ENCODE measurements at regions not wholly inside any gene's neighbourhood (a gene's known extent, or its start where the extent isn't known, plus 50 kb on each side); places are given as distances from the start of the nearest gene placed in this dataset.
"Not testable (repeated sequence)": the region's sequence is repeated elsewhere in the genome, so short reads cannot be mapped to it uniquely, and the experiment has no call there.

DNA sequence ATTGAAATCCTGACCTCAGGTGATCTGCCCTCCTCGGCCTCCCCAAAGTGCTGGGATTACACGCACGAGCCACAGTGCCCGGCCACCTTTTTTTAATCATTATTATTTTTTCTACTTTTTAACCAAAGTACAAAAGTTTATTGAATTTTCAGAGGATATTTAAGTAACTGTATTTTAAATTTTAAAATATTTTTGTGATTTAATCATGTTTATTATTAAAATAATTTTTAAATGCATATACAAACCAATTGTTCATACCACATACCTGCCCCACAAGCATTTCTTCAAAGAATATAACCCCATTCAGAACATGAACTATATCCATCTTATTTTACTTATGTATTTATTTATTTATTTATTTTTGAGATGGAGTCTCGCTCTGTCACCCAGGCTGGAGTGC, 163.6 kb upstream of the MAP2 start:
- no peak for DNase-seq (ENCODE audit: low read depth in 4 of 4, low spot score in 3 of 4)

GRCh38 chr2:209261366-209262053, 162.3 kb upstream of the MAP2 start:
- DNase-seq (ENCODE audit: low read depth in 4 of 4, low spot score in 3 of 4): not testable (repeated sequence)

- DNase-seq (ENCODE audit: low read depth in 4 of 4, low spot score in 3 of 4): no peak
These were observed 154.8 kb upstream of the MAP2 start for GRCh38 chr2:209269024-209269423.

GRCh38 chr2:209276000-209276399, 147.8 kb upstream of the MAP2 start:
- no peak for DNase-seq (ENCODE audit: low read depth in 4 of 4, low spot score in 3 of 4)

DNA sequence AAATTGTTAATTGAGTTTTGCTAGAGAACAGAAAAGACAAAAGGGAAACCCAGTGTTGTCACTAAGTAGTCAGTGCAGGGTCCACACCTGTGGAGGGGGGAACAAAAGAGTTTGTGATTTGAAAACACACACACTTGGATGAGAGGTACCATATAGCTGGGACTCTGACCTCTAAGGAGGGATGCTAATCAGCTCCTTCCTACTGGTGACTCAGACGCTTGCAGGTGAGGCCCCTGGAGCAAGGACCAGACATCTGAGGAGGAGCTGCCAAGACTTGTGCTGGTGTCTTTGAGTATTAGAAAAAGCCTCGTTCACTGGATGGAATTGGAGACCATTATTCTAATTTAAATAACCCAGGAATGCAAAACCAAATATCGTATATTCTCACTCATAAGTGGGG, 146.4 kb upstream of the MAP2 start:
- no peak for DNase-seq (ENCODE audit: low read depth in 4 of 4, low spot score in 3 of 4)

GRCh38 chr2:209298601-209299000, 125.2 kb upstream of the MAP2 start:
- no peak for DNase-seq (ENCODE audit: low read depth in 4 of 4, low spot score in 3 of 4)

GRCh38 chr2:209299478-209299877, 124.4 kb upstream of the MAP2 start:
- not testable (repeated sequence) for DNase-seq (ENCODE audit: low read depth in 4 of 4, low spot score in 3 of 4)

- DNase-seq (ENCODE audit: low read depth in 4 of 4, low spot score in 3 of 4): not testable (repeated sequence)
These were observed 123.1 kb upstream of the MAP2 start for GRCh38 chr2:209300766-209301165.

GRCh38 chr2:209305026-209305425, 118.8 kb upstream of the MAP2 start:
- DNase-seq (ENCODE audit: low read depth in 4 of 4, low spot score in 3 of 4): no peak

- no peak for DNase-seq (ENCODE audit: low read depth in 4 of 4, low spot score in 3 of 4)
These were observed 118.1 kb upstream of the MAP2 start for GRCh38 chr2:209305746-209306196.

GRCh38 chr2:209307161-209308001, 116.5 kb upstream of the MAP2 start:
- no peak for DNase-seq (ENCODE audit: low read depth in 4 of 4, low spot score in 3 of 4)

DNA sequence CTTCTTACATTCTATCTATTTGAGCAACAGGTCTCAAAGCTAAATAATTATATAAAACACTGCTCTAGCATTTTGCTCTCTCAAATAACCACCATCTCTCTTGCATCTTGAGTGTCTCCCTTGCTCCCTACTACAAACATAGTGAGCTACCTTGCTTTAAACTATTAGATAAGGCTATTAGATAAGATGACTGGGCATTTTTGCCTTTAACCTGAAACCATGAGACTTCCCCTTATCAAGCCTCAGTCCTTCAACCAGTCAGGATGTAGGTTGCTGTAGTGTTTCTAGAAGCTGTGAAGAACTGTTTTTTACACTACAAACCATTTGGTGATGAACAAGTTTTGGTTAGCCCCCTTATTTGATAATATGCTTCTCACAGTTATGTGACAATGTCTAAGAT, 115.4 kb upstream of the MAP2 start:
- no peak for DNase-seq (ENCODE audit: low read depth in 4 of 4, low spot score in 3 of 4)

- no peak for DNase-seq (ENCODE audit: low read depth in 4 of 4, low spot score in 3 of 4)
These were observed 111.9 kb upstream of the MAP2 start for GRCh38 chr2:209311948-209312347.

GRCh38 chr2:209312450-209312849, 111.4 kb upstream of the MAP2 start:
- DNase-seq (ENCODE audit: low read depth in 4 of 4, low spot score in 3 of 4): not testable (repeated sequence)

DNA sequence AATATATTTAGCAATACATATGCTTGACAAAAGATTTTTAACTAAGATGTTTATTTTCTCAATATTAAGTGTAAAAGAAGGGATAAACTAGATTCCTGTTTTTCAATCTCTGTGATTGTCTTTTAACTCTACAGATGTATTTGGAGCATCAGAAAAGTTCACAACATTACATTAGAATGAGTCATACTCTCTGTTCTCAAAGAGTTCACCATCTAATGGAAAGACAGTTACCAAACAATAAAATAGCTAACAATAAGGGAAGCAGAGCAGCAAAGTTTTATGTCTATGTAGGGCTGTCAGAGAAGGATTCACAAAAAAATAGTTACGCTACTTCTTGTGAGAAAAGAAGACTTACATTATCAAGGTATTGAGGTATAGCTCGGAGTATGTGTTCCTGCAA, 109.2 kb upstream of the MAP2 start:
- DNase-seq (ENCODE audit: low read depth in 4 of 4, low spot score in 3 of 4): no peak

DNA sequence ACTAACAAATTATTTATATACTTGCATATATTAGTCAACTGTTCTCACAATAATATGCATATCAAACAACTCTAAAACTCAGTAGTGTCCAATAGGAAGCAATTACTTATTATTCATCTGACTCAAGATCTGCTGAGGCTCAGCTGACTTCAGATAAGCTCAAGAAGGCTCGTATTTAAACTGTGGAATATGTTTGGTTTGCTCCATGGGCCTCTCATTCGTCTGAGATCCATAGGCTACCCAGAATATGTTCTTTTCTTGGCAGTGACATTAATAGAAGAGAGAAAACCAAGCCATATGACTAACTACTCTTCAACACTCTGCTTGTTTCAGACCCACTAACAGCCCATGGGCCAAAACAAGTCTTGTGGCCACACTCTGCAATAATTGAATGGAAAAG, 107.7 kb upstream of the MAP2 start:
- DNase-seq (ENCODE audit: low read depth in 4 of 4, low spot score in 3 of 4): no peak

- no peak for DNase-seq (ENCODE audit: low read depth in 4 of 4, low spot score in 3 of 4)
These were observed 102.8 kb upstream of the MAP2 start for GRCh38 chr2:209321076-209321475.

- no peak for DNase-seq (ENCODE audit: low read depth in 4 of 4, low spot score in 3 of 4)
These were observed 102.3 kb upstream of the MAP2 start for GRCh38 chr2:209321581-209321980.

GRCh38 chr2:209322041-209322440, 101.8 kb upstream of the MAP2 start:
- DNase-seq (ENCODE audit: low read depth in 4 of 4, low spot score in 3 of 4): no peak

DNA sequence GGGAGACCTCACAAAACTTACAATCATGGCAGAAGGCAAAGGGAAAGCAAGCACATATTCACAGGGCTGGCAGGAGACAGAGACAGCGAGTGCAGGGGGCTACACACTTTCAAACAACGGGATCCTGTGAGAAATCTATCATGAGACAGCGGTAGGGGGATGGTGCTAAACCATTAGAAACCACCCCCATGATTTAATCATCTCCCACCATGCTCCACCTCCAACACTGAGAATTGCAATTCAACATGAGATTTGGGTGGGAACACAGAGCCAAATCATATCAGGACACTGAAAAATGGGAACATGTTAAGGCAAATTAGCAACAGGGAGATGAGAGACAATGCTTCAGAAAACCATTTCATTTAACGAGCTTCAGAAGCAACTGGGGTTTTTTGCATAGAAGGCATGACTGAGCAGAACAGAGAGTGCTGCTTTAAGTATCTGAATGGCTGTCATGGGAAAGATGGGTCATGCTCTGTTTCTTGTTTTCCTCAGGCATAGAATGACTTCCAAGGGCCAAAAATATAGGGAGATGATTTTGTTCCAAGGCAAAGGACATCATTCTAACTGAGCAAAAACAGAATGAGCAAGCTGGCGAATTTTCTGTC, 100.8 kb upstream of the MAP2 start:
- DNase-seq (ENCODE audit: low read depth in 4 of 4, low spot score in 3 of 4): no peak

- no peak for DNase-seq (ENCODE audit: low read depth in 4 of 4, low spot score in 3 of 4)
These were observed 100.1 kb upstream of the MAP2 start for GRCh38 chr2:209323738-209324137.

- no peak for DNase-seq (ENCODE audit: low read depth in 4 of 4, low spot score in 3 of 4)
These were observed 99.6 kb upstream of the MAP2 start for GRCh38 chr2:209324281-209324680.

Data from right renal pelvis (tissue), 4 donors.